ENCODE measurements at regions not wholly inside any gene's neighbourhood (a gene's known extent, or its start where the extent isn't known, plus 50 kb on each side); places are given as distances from the start of the nearest gene placed in this dataset.

GRCh38 chr6:14711056-14711703 is 534.7 kb upstream of the JARID2 start:
- Mint-ChIP-seq H3K27ac (peak overlapping the region; percentile 94), H3K4me3 (no peak overlapping the region), H3K36me3 (ENCODE audit: low read depth) (peaks cover 6% of the 10 kb centered on the region), H3K27me3 (peaks cover 7% of the 10 kb centered on the region), H3K4me1 (peaks cover 26% of the 10 kb centered on the region)
- no peaks in the 10 kb centered on the region for H3K9me3 ChIP-seq (ENCODE audit: control insufficient read depth, low read length, poor library complexity, severe bottlenecking)
- DNase-seq = no peak
- peak; percentile 83 for ATAC-seq

GRCh38 chr6:14711704-14712379 is 534.0 kb upstream of the JARID2 start:
- no peak for ATAC-seq
- H3K27me3 Mint-ChIP-seq = peaks cover 7% of the 10 kb centered on the region

GRCh38 chr6:14713008-14713960 is 532.6 kb upstream of the JARID2 start:
- H3K27ac Mint-ChIP-seq = peak overlapping the region; percentile 62
- no peaks in the 10 kb centered on the region for H3K9me3 ChIP-seq (ENCODE audit: control insufficient read depth, low read length, poor library complexity, severe bottlenecking)
- no peak overlapping the region for H3K4me3 Mint-ChIP-seq
- ATAC-seq (no peak), DNase-seq (no peak)
- H3K36me3 Mint-ChIP-seq (ENCODE audit: low read depth) = peaks cover 6% of the 10 kb centered on the region
- H3K4me1 Mint-ChIP-seq = peaks cover 24% of the 10 kb centered on the region
- peaks cover 7% of the 10 kb centered on the region for H3K27me3 Mint-ChIP-seq

More at GRCh38 chr6:14711704-14712379, 534.0 kb upstream of the JARID2 start:
- Mint-ChIP-seq H3K27ac (peak overlapping the region; percentile 94), H3K36me3 (ENCODE audit: low read depth) (peaks cover 6% of the 10 kb centered on the region), H3K4me1 (peaks cover 21% of the 10 kb centered on the region), H3K4me3 (no peak overlapping the region)
- H3K9me3 ChIP-seq (ENCODE audit: control insufficient read depth, low read length, poor library complexity, severe bottlenecking) = no peaks in the 10 kb centered on the region
- DNase-seq = no peak

- no peaks in the 10 kb centered on the region for H3K9me3 ChIP-seq (ENCODE audit: control insufficient read depth, low read length, poor library complexity, severe bottlenecking)
- peaks cover 6% of the 10 kb centered on the region for H3K36me3 Mint-ChIP-seq (ENCODE audit: low read depth)
- H3K4me3 Mint-ChIP-seq = no peak overlapping the region
- H3K27me3 Mint-ChIP-seq = peaks cover 7% of the 10 kb centered on the region
- peak overlapping the region; percentile 62 for H3K27ac Mint-ChIP-seq
- ATAC-seq = no peak
- peaks cover 24% of the 10 kb centered on the region for H3K4me1 Mint-ChIP-seq
- no peak for DNase-seq
These were observed 531.8 kb upstream of the JARID2 start for GRCh38 chr6:14713966-14714631.

- DNase-seq (no peak), ATAC-seq (no peak)
- Mint-ChIP-seq H3K27ac (peak overlapping the region; percentile 62), H3K27me3 (peaks cover 7% of the 10 kb centered on the region), H3K4me1 (peaks cover 24% of the 10 kb centered on the region), H3K36me3 (ENCODE audit: low read depth) (peaks cover 6% of the 10 kb centered on the region), H3K4me3 (no peak overlapping the region)
- no peaks in the 10 kb centered on the region for H3K9me3 ChIP-seq (ENCODE audit: control insufficient read depth, low read length, poor library complexity, severe bottlenecking)
These were observed 530.8 kb upstream of the JARID2 start for GRCh38 chr6:14715076-14715475.

GRCh38 chr6:14716499-14717146 is 529.2 kb upstream of the JARID2 start:
- no peak for DNase-seq
- no peaks in the 10 kb centered on the region for H3K9me3 ChIP-seq (ENCODE audit: control insufficient read depth, low read length, poor library complexity, severe bottlenecking)
- peaks cover 7% of the 10 kb centered on the region for H3K27me3 Mint-ChIP-seq
- ATAC-seq = no peak
- peak overlapping the region; percentile 21 for H3K4me3 Mint-ChIP-seq
- peaks cover 6% of the 10 kb centered on the region for H3K36me3 Mint-ChIP-seq (ENCODE audit: low read depth)
- H3K4me1 Mint-ChIP-seq = peaks cover 25% of the 10 kb centered on the region
- peak overlapping the region; percentile 37 for H3K27ac Mint-ChIP-seq

GRCh38 chr6:14717307-14717706 is 528.6 kb upstream of the JARID2 start:
- H3K36me3 Mint-ChIP-seq (ENCODE audit: low read depth) = peaks cover 6% of the 10 kb centered on the region
- peaks cover 7% of the 10 kb centered on the region for H3K27me3 Mint-ChIP-seq
- DNase-seq (no peak), ATAC-seq (peak; percentile 77)
- H3K4me3 Mint-ChIP-seq = peak overlapping the region; percentile 21
- H3K9me3 ChIP-seq (ENCODE audit: control insufficient read depth, low read length, poor library complexity, severe bottlenecking) = no peaks in the 10 kb centered on the region
- H3K4me1 Mint-ChIP-seq = peaks cover 25% of the 10 kb centered on the region
- no peak overlapping the region for H3K27ac Mint-ChIP-seq

GRCh38 chr6:14718861-14719260 is 527.0 kb upstream of the JARID2 start:
- Mint-ChIP-seq H3K27ac (no peak overlapping the region), H3K4me1 (peaks cover 31% of the 10 kb centered on the region), H3K4me3 (no peak overlapping the region), H3K36me3 (ENCODE audit: low read depth) (peaks cover 9% of the 10 kb centered on the region), H3K27me3 (no peaks in the 10 kb centered on the region)
- DNase-seq (no peak), ATAC-seq (no peak)
- no peaks in the 10 kb centered on the region for H3K9me3 ChIP-seq (ENCODE audit: control insufficient read depth, low read length, poor library complexity, severe bottlenecking)

- H3K27me3 Mint-ChIP-seq = no peaks in the 10 kb centered on the region
- no peak overlapping the region for H3K4me3 Mint-ChIP-seq
- no peaks in the 10 kb centered on the region for H3K9me3 ChIP-seq (ENCODE audit: control insufficient read depth, low read length, poor library complexity, severe bottlenecking)
- peaks cover 30% of the 10 kb centered on the region for H3K4me1 Mint-ChIP-seq
- ATAC-seq (no peak), DNase-seq (no peak)
- peaks cover 9% of the 10 kb centered on the region for H3K36me3 Mint-ChIP-seq (ENCODE audit: low read depth)
- H3K27ac Mint-ChIP-seq = no peak overlapping the region
These were observed 526.6 kb upstream of the JARID2 start for GRCh38 chr6:14719270-14719669.

GRCh38 chr6:14720411-14721102 is 525.3 kb upstream of the JARID2 start:
- Mint-ChIP-seq H3K27ac (peak overlapping the region; percentile 71), H3K27me3 (no peaks in the 10 kb centered on the region), H3K4me1 (peaks cover 24% of the 10 kb centered on the region), H3K36me3 (ENCODE audit: low read depth) (peaks cover 6% of the 10 kb centered on the region), H3K4me3 (peak overlapping the region; percentile 7)
- ATAC-seq (no peak), DNase-seq (no peak)
- no peaks in the 10 kb centered on the region for H3K9me3 ChIP-seq (ENCODE audit: control insufficient read depth, low read length, poor library complexity, severe bottlenecking)

GRCh38 chr6:14721103-14721758 is 524.6 kb upstream of the JARID2 start:
- Mint-ChIP-seq H3K27ac (peak overlapping the region; percentile 71), H3K4me3 (peak overlapping the region; percentile 7), H3K36me3 (ENCODE audit: low read depth) (peaks cover 3% of the 10 kb centered on the region), H3K4me1 (peaks cover 20% of the 10 kb centered on the region), H3K27me3 (no peaks in the 10 kb centered on the region)
- ATAC-seq = peak; percentile 29
- H3K9me3 ChIP-seq (ENCODE audit: control insufficient read depth, low read length, poor library complexity, severe bottlenecking) = no peaks in the 10 kb centered on the region
- no peak for DNase-seq
